Stimulated activated CD8-positive, alpha-beta memory T cell treated with anti-CD3 and anti-CD28 coated beads, Interleukin-7, amount 100 ng/mL, for 48 hours (primary cell): ENCODE measurements at regions not wholly inside any gene's neighbourhood (a gene's known extent, or its start where the extent isn't known, plus 50 kb on each side); places are given as distances from the start of the nearest gene placed in this dataset.
"Not testable (repeated sequence)": the region's sequence is repeated elsewhere in the genome, so short reads cannot be mapped to it uniquely, and the experiment has no call there.

ENCODE experiments used
- DNase-seq, 2 donors: peaks; one replicate each; pipeline ENCODE4 v3.0.0-alpha.2; 2020; ENCODE audit warnings: low read depth in 1 of 2; ENCODE audit errors: extremely low read depth in 1 of 2

DNA sequence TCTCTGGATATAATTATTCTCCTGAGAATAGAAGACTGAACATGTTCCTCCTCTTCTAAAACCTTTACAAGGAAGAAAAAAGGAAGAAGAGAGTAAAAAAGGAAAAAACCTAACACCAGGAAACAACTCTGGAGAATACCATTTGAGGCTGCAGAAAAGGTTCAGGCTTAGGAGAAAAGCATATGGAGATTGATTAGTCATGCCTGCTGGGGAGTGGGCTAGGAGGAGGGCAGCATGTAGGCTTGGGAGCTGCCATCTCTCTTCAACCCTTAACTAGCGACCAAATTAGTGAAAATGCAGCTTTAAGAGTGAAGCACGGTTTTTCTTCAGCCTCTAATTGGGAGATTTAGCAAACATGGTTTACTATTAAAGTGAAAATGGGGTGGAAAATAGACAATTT is 273.0 kb upstream of the CRY1 start:
- no peak for DNase-seq

DNA sequence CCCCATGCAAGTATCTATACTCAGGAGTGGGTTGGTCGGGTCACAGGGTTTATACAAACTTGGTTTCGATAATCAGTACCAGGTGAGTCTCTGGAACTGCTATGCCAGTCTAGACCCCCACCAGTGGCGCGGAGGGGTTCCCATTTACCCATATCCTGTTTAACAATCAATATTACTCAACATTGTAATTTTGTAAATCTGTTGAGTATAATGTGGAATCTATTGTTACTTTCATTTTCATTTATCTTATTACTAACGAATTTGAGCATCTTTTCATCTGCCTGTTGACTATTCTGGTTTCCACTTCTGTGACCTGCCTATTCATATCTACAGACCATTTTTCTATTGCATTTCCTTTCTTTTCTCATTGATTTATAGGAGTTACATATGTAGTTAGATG is 275.2 kb upstream of the CRY1 start:
- no peak for DNase-seq

DNA sequence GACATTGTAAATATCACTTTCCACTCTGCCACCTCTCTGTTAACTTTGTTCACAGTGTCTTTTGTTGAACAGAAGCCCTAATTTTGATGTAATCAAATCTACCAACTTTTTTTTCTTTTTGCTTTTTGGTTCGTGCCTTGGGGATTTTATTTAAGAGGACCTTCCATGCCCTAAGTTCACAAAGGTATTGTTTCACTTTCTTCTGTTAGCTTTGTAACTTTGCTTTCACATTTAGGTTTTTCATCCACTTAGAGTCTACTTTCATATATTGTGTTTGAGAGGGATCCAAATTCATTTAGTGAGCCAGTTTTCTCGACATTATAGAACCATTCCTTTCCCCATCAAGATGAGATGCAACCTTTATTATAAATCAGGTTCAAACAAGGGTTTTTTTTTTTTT is 275.7 kb upstream of the CRY1 start:
- no peak for DNase-seq

DNA sequence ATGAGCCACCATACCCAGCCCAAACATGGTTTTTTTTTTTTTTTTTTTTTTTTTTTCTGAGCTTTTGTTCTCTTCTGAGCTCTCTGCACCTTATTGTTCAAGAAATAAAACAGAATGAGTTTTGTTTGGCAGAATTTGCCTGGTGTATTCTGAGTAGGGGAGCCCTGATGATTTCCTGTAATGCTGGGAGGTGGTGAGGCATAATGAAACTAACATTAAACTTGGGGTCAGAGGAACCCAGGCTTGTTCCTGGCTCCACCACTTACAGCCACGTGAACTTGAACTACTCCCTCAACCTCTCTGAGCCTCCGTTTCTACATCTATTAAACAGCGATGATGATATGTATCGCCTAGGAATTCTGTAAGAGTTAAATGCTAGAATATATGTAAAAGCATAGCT is 276.3 kb upstream of the CRY1 start:
- DNase-seq = no peak

DNA sequence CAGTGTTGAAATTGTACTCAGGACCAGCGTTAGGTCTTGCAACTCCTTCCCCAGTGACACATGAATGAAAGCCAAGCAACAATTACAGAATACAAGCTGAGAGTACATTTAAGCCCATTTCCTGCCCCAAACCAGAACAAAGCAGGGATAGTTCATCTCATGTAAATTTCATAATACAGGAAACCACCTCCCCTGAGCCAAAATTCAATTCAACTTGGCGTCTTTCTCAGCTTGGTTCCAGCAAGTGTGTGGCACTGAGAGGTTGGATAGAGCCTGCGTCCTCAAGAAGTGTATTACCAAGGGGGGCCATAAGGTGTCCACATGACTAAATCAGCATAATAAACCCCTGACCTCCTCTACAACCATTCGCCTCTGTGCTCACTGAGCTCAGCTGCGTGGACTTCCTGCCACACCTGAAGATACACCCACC is 278.9 kb upstream of the CRY1 start:
- no peak for DNase-seq

DNA sequence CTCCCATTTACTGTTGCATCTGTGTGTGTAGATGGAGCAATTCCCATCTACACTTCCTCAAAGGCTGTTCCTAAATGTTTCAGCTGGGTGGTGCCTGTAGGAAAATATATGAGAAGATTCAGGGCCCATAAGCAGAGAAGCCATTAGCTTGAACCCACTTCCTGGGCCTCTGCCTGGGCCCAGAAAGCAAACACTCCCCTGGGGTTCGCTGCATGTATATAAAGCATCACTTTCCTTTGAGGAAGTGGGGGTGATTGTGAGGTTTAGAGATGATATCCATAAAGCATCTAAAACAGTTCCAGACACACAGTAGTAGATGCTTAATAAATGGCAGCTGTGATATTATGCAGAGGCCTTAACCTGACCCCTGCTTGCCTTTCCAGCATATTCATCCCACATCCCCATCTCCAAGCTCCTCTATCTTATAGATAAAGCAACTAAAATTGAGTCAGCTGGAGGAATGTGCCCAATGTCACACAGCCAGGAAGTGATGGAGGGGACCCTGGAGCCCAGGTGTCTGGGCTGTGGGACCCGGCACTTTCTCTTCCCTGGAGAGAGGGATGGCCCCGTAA is 280.0 kb upstream of the CRY1 start:
- no peak for DNase-seq

DNA sequence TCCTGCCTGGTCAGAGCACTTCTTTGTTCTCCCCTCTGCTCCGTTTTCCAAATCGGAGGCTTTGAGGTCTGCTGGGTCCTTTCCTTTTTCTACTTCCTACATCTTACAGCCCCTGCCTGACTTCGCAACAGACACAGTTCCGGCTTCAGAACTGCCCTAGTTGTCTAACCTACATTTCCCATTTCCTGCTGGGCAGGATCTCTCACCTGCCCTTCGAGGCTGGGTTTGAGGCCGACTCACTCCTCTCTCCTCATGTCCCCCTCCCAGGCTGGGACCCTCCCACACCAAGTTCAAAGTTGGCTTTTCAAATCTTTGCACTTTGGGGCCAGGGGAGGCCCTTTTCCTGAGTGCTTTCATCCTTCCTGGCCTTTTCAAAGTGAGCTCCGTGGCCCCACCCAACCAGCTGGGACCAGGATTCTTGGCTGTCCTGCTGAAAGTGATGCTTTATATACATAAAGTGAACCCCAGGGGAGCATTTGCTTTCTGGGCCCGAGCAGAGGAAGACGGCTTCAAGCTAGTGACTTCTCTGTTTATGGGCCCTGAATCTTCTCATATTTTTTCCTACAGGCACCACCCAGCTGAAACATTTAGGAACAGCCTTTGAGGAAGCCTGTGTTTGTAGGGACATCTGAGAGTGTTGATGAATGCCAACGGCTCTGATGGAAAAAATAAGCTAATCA is 281.0 kb upstream of the CRY1 start:
- no peak for DNase-seq

DNA sequence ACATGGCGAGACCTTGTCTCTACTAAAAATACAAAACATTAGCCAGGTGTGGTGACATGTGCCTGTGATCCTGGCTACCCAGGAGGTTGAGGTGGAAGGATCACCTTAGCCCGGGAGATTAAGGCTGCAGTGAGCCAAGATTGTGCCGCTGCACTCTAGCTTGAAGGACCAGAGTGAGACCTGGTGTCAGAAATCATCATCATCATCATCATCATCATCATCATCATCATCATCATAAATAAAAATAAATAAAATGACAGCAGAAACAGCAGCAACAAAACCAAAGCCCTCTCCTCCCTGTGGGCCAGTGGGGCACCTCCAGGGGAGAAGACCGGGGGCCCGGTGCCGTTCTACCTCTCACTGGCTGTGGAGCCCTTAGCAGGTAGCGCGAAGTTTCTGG is 281.9 kb upstream of the CRY1 start:
- DNase-seq = no peak

DNA sequence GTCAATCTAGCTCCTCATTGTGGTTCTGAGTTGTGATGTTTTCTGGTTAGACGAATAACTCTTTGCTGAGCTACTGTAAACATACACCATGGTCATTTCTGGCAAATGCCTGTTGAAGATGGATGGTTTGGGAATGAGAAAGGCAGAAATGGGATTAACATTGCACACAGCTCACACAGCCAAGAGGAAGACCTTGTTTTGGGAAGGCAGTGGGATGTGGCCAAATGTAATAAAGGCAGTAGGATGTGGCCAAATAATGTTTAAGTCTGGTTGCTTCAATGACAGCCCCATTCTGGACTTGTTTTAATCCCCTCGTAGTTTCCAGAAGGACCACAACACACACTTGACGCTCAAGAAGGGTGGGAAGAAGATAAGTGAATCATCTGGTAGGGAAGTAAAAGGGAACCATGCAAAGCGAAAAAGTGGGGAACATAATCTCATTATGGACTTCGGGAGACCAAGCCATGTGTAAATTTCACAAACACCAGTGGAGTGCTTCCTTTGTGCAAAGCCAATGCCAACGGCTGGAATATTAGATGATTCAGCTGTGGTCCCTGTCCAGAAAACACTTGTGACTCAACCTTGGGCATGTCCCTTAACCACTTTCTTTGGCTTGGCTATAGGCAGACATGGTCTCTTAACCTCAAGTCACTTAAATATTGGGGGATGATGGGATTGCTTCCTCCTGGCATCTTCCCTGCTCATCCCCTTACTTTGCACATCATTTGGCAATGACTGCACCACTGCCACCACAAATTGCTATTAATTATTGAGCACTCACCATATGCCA is 284.4 kb upstream of the CRY1 start:
- DNase-seq = no peak

DNA sequence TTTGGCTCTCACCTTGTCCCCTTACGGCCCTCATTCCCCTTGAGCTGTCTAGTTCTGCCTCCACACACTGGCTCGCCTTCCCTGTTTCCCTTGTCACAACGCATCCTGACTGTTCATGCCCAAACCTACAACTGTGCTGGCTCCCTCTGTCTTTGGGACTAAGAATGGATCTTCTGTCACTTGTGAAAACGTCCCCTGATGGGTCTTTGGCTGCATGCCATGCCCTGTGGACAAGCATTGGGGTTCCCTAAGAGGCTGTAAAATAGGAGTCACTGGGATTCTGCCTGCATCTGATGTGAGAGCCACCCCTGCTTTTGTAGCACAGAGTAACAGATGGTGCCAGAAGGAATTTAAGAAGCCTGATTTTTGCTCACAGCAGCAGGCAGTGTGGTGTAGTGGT is 285.3 kb upstream of the CRY1 start:
- DNase-seq = no peak

DNA sequence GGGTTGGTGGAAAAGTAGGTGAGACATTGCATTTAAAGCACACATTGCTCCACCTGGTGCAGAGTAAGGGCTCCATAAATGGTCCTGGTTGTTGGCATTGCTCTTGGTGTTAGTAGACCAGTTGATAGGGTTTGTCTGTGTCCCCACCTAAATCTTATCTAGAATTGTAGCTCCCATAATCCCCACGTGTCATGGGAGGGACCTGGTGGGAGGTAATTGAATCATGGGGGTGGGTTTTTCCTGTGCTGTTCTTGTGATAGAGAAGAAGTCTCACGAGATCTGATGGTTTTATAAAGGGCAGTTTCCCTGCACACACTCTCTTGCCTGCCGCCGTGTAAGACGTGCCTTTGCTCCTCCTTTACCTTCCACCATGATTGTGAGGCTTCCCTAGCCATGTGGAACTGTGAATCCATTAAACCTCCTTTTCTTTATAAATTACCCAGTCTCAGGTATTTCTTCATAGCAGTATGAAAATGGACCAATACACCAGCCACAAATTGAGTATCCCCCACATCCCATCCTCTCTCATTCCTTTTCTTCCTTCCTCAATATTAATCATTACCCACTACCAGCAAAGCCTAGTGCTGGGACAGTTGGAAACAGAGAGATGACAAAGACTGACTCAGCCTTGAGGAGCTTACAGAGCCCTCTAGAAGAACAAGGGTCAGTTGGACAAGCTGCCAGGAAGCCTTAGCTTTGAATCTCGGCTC is 285.9 kb upstream of the CRY1 start:
- not testable (repeated sequence) for DNase-seq

DNA sequence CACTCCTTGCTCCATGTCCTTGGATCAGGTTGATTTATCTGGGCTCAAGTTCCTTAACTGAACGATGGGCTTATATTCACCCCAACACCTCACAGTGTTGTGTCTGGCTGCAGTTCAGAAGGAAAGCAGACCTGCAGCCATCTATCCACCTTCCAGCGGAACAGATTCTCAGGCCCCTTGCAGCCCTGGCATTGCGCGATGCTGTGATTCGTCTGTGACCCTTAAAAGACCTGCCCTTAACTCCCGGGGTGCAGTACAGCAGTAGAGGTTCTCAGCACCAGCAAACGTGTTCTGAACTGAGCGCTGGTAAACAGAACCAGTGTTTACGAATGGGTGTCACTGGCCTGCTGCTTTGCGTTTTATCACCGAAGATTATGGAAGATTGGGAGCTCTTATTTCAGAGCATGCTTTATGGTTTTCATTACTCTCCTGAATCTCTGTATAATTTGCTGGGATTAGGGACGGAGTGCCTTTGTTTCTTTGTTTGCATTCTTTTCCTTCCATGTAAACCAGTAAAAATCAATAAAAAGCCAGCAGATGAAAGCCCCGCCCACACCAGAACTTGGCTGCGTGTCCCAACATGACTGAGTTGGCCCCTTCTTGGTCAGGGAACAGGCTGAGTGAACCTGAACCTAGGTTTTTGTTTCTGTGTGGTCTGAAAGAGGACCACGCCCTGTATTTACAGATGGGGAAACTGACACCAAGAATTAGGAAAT is 286.7 kb upstream of the CRY1 start:
- no peak for DNase-seq

DNA sequence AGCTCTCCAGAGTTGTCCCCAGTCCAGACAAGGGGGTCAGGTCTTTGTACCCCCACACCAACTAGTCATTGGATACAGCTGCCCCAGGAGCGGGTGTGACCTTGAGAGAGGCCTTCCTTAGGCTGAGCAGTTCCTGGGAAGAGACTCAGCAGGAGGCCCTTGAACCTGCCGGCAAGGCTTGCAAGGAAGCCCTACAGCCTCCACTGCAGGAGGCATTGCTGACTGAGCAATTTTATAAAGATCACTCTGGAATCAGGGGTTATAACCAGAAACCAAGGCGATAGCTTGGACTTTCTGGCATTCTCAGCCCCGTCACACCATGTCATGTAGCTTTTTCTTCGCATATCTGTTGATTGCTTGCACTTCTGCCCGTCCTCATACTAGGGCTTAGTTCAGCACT is 291.3 kb upstream of the CRY1 start:
- DNase-seq = no peak

DNA sequence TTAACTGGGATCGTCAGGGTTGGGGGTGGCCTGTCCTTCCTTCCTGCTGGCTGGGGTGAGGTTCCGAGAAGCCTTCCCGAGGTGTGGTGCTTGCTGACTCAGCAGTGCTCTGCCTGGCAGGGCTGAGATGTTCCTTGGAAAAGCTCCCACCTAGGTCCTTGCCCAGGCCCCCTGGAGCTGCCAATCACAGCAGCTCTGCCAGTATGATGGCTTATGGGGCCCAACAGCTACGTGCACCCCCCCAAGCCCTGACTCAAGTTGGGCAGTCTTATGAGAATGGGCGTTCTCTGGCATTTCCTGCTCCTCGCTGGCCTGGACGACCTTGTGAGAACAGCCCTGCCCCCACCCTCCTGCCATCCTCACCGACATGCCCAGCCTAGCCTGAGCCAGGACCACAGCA is 292.2 kb upstream of the CRY1 start:
- no peak for DNase-seq

DNA sequence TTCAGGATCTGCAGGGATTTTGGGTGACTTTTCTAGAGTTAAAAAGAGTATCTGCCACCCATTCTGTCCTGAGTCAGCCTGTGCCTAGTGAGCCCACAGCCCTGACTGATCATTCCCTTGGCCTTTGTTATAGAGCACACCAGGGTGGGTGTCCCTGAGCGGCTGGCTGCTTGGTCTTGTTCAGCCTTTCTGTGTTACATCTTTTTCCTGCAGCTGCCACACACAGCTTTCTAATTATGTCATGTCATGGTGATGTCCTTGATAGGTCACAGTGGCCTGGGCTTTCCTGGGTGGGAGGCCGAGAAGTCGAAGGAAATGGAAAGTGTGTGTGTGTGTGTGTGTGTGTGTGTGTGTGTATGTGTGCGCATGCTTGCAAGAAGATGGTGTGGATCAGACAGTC is 293.2 kb upstream of the CRY1 start:
- DNase-seq = no peak

DNA sequence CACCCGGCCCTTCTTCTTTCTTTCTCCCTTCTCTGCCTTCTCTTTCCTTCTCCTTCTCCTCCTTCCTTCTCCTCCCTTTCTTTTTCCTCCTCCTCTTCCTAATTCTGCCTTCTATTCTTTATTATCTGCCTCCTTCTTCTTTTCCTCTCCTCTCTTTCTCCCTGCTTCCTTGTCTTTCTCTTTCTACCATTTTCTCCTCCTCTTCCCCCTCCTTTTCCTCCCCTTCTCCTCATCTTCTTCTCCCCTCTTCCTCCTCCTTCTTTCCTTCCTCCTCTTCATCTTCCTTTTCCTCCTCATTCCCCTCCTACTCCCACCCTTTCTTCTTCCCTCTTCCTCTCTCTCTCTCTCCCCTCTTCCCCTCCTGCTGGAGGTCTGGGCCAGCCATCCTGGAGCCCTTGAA is 294.9 kb upstream of the CRY1 start:
- no peak for DNase-seq

DNA sequence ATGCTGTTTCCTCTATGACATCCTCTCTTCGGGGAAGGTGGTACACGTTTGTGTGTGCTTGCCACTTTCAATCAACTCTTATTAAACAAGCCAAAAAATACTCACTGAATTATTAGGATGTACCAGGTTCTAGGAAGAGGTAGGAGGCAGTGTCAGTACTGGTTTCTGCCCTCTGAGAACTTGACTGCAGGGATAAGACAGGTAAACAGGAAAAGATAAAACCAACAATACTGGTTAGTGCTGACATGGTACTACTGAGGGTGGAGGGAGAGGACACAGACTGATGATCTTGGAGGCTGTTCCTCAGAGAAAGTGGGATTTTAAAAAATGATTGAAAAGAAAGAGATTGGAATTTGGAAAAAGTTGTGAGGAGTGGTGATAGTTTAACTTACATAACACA is 295.2 kb upstream of the PWP1 start:
- no peak for DNase-seq

DNA sequence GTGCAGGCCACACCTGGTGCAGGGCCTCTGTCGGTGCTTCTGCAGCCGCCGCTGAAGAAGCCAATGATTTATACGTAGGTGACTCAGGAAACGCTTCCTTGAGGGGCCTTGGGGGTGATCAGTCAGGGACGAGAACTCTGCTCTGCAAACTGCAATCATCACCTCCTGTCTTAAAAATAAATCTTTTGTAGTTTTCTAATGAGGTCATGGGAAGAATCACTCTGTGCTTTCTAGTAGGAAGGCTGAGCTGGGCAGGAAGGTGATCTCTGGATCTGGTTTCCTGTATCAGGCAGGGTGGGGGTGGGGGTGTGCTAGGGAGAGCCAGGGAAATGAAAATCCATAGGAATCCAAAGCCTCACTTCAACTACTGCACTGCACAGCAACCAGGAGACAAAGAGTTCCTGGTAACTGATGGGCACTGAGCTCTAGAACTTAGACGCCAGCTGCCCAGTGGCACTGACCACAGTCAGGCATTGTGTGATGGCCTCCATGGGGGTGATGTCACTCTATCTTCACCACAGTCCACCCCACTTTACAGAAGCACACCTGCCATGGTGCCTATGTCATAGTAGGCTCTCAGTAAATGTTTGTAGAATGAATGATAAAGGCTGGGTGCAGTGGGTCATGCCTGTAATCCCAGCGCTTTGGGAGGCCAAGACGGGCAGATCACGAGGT is 292.4 kb upstream of the PWP1 start:
- no peak for DNase-seq

DNA sequence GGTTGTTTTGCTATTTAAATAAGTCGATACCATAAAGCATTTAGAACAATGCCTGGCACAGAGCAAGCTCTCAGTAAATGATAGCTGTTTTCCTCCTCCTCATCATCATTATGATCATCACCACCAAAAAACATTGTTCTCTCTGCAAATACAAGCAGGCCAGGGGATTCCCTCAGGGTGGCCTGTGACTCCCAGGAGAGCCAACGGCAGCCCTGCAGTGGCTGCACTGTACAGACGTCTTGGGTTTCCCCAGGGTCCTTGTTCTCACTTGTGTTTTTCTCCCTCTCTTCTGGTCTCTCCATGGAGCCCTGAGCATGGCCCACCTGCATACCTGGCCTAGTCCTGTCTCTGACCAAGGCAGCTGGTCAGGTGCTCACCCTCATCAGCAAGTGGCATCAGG is 290.9 kb upstream of the PWP1 start:
- no peak for DNase-seq

DNA sequence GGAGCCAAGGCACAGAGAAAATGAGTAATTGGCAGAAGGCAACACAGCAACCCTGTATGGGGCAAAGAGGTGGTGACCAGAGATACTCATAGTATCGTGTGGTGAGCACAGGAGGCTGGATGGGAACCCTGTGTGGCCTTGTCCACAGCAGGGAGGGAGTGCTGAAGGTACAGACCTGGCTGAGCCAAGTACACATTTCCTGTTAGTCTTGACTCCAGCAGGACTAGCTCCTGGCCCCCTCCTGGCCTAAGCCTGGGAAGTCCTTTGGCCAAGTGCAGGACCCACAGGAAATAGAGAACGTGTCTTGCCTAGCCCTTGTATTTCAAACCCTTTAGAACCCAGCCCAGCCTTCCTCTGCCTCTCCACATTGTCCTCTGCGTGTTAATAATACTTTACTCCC is 289.8 kb upstream of the PWP1 start:
- DNase-seq = no peak

DNA sequence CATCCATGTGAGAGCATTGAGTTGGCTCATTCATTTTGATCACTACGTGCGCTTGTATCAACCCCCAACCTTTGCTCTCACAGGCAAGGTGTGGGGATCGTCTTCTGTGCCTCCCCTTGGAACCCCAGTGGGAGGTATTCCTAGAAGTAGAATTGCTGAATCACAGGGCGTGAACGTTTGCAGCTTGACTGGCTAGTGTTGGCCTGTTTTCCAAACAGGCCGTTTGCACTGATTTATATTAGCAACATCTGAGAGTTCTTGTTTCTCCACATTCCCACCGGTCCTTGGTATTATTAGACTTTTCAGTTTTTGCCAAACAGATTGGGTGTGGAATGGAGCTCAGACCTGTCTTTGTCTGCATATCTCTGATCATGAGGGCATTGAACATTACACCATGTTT is 288.6 kb upstream of the PWP1 start:
- DNase-seq = no peak
